Mucosa of gallbladder (tissue), 1 donor: ENCODE measurements at regions not wholly inside any gene's neighbourhood (a gene's known extent, or its start where the extent isn't known, plus 50 kb on each side); places are given as distances from the start of the nearest gene placed in this dataset.

Experiments
- DNase-seq: peaks from one replicate; pipeline ENCODE4 v3.0.0-alpha.2; 2020; ENCODE audit warnings: low spot score
- donor health status: DM: no; HTN: no; CAD: no.

DNA sequence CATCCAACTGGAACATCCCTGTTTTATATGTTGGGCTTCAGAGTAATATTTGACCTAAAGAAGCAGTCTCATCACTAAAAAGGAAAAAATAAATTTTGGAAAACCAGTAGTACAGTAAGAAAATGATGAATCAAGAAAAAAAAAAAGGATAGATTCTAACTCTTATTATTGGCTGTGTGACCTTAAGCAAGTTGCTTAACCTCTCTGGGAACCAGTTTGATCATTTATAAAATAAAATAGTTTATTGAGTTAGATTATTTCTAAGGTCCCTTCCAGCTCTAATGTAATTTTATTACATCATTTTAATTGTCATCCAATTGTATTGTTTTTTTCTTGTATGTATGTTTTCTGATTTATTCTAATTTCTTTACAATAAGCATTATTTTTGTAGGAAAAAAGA lies 127.0 kb downstream of the PRELID2 start:
- no peak for DNase-seq

DNA sequence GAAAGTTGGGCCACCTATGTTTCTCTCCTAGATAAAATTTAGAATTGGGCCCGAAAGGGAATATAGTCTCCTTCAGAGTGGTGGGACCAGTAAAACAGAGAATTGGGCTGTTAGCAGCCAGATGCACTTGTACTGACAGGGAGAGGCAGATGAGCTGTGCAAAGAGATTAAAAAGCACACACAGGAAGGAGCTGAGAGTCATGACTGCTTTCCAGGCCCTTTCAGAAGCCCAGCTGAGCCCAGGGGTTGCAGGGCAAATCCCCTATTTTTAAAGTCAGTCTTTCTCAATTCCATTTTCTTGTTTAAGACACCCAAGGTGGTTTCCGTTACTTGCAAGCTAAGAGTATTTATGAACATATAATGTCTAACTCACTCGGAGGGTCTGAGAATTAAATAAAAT lies 130.4 kb downstream of the PRELID2 start:
- DNase-seq: no peak

DNA sequence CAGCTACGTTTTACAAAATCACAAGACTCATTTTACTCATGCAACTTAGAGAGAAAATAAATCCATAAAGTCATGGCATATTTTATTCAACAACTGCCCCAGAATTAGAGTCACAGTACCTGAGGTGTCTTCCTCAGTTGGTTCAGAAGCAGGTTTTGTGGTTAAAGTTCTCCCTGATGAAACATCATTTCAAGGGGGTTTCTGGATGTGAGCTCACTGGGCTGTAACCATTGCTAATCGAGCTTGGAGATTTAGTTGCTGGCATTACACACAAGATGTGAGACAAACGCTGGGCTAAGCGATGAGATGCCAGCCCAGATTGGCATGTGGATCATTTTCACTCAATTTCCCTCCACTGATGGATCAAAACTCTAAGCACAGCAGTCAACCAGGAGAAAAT lies 131.3 kb downstream of the PRELID2 start:
- DNase-seq: no peak

DNA sequence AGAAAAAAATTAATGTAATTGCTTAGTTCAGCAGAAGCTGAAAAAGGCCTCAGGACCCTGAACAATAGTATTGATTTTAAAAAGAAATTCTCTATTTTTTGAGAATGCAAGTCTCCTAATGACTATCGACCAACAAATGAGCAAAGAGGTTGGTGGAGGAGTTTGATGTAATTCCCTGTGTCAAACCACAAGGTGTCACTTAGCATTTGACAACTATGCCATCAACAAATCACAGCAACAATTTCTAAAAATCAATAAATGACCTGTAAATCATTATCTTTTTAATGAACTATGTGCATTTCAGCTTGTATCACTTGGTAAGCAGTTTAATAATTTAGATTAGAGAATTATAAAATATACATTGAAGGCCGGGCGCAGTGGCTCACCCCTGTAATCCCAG lies 133.7 kb downstream of the PRELID2 start:
- DNase-seq: no peak

DNA sequence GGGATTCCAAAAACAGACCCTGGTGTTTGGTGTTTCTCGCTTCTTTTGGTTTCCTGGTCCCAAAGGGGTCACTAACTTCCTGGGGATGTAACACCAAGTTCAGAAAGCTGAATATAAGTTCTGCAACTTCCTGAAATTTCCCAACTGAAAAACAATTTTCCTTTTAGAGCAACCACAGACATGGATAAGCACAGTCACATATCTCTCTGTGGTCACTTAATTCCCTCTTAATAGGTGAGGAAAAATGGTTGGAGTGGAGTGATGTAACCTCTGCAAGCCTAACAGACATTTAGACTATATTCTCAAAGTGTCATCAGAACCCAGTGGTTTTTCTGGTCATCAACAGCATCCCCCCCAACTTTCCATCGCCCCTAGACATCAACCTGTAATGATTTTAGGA lies 135.3 kb downstream of the PRELID2 start:
- no peak for DNase-seq

DNA sequence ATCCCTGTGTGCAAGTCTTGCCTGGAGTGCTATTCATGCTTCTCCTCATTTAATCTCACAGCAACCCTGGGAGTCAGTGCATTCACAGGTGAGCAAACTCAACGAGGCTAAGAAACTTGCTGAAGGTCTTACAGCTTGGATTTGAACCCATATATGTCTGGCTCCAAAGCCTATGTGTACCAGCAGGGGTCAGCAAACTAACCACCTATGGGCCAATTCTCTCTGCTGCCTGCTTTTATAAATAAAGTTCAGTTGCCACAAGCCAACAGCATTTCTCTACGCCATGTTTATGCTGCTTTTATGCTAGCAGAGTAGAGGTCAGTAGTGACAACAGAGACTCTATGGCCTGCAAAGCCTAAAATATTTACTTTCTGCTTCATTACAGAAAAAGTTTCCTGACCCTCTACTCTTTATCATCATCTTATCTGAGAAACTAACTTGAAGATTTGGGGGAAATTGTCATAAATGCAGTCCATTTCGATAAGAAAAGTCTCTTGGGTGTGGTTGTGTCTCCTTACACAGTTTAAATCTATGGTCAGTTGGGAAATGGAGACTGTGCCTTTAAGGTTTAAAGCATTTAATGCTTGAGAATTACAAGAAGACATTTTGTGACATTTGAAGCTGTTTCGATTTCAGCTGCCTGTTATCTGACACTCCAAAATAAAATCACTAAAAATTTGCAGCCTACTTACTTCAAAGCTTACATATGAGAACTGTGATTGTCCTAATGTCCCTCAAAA lies 137.7 kb downstream of the PRELID2 start:
- DNase-seq: no peak

DNA sequence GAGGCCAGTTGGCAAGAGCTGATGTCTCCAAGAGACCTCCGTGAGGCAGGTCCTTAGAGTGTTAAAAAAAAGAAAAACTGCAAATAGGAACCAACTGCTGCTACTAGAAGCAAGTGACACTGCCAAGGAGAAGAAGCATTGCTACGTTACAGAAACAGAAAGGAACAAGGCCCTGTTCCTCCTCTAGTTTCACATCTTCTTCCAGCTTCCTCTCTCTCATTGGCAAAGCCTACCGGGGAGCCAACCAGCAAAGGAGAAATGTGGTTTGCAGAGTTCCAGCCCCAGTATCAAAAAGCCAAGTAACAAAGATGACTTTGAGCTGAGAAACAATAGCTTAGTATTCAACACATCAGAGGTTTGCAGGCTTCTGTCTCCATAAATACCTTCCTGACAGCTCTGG lies 145.9 kb downstream of the PRELID2 start:
- no peak for DNase-seq

DNA sequence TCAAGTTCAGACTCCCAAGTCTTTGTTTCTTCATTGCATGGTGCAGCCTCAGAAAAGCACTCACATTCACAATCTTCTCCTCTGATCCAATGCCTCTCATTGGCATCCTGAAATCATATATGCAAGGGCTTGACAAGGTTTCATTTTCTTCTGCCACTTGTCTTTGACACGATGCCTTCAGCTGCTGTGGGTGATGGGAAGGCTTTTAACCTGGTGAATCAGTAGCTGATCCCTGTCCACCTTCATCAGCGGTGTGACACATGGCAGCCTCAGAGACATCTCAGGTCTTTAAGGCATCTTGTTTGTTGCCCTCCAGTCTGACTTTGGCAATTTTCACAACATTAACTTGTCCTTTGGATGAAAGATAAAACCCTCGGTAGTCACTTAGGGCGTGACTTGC lies 147.2 kb downstream of the PRELID2 start:
- DNase-seq: no peak

DNA sequence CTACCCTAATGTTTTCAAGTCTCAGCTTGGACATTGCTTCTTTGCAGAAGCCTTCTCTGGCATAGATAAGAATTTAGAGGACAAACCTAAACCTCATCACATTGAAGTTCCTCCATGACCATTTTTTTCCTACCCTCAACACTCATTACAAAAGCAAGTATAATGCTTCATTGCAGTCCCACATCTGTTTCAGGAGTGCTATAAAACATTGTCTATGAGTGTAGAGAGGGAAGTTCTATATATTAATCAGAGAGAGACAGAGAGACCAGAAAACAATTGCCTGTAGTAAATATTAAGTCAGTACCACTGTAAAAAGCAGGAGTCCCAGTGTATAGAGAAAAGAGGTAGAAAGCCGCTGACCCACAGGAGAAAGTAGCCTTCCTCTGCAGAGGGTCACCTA lies 149.7 kb downstream of the PRELID2 start:
- DNase-seq: no peak

DNA sequence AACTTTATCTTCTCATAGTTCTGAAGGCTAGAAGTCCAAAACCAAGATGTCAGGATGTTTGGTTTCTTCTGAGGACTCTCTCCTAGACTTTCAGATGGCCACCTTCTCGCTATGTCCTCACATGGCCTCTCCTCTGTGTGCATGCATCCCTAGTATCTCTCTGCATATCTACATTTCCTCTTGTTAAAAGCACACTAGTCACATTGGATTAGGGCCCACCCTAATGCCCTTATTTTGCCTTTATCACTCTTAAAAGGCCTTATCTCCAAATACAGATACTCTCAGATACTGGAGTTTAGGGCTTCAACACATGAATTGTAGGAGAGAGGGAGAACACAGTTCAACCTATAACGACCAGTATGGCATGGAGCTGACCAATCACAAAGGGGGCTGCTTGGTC lies 151.7 kb downstream of the PRELID2 start:
- DNase-seq: no peak

DNA sequence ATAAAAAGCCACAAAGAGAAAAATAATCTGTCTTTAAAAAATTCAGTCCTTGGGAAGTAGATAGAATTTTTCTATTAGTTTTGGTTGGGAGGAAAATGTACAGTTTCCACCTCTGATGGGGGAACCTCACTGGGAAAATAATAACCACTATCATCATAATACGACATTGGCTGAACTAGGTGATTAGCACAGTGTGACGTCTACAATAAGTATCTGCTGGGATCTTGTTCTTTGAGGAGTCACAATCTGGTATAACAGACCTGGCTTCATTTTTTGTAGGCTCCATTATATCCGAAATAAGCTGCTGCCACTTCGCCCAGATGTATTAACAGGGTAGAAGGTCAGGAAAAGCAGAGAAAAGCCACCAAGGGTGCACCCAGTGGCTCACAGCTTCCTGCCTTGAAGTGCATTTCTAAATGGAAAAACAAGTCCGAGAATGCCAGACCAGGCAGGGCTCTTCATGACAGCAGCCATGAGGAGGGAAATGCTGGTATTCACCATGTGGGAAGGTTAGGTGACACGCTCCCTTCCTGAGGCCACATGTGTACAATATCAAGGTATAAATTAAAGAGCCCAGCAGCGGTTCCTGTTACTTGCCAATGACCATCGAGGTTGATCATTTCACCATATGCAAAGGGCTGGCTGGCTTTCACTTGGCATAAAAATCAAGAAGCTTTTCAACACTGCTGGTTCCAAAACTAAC lies 152.8 kb downstream of the PRELID2 start:
- no peak for DNase-seq

DNA sequence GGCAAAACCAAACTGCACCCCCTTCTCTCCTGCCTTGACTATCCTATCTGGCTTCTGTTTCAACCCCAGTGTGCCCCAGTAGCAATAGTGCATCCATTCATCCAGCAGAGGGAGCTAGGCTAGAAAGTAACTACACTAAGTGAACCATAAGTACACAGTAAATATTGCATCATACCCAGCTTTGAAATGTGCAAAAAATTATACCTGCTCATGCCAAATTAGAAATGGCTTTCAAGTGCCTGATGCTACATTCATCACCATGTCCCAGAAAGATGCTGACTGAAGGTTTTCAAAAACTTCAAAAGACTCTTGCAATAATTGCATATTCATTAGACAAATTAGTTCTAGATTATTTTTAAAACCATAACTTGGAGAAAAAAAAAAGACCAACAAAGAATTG lies 153.5 kb downstream of the PRELID2 start:
- DNase-seq: peak; percentile 44

DNA sequence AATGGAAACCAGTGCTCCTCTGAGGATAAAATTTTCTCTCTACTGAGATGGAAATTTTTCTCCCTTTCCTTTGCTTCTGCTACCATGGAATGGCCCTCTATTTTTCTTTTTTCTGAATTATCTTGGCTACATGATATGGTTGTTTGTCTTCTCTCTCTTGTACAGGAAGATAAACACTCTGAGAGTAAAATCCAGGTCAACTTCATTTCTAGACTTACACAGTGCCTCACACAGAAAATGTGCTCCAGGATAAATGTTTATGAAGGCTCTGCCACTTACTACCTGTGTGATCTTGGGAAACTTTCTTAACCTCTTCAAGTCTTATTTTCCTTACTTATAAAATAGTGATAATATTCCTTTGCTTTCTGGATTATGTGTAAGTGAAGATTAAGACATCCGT lies 153.9 kb downstream of the PRELID2 start:
- no peak for DNase-seq

DNA sequence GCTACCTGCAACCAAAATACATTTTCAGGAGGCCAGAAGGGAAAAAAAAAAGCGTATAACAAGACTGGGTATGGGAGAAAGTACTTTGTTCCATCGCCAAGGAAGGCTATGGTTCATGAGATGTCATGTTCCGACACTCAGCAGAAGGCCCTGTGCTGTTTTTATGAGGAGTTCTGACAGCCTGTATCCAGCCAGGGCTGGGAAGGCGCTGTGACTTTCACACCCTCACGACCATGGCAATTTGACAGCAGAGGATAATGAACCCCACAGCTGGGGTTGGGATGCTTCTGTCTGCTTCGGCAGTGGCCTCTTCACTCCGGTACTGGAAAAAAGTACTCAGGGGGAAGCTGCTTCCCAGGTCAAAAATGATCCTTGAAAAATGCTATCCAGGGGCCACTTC lies 154.4 kb downstream of the PRELID2 start:
- DNase-seq: peak; percentile 25

DNA sequence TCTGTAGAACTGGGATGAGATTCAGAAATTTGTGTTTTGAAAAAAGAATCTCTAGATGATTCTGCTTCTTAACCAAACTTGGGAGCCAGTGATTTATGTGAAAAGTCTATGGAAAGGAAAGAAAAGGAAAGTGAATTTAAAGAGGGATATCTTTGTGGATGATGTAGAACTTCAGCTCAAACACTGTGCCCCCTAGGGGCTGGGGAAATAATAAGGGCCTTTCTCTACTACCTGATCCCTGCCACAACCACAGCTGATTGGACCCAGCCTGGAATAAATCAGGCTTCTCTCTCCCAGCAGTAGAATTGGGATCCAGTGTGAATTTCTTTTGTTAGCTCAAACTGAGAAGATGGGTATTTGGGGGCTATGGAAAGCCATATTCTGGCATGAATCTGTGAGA lies 155.0 kb downstream of the PRELID2 start:
- no peak for DNase-seq

DNA sequence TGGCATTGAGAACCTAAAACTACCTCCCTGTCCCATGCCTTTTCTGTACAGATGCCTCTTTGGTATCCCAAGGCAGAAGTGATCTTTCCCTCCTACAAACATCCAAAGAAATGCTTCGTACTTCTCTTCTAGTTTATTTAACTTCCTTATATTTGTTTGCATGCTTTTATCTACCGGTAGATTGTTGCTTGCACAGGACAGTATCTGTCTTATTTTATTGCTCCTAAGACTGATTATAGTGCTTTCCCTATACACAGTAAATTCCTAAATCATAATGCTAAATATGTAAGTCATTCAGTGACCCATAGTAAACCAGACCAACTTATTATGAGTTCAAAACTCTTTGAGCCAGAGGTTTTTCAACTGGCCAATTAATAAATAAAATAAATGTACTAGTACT lies 156.9 kb downstream of the PRELID2 start:
- no peak for DNase-seq

DNA sequence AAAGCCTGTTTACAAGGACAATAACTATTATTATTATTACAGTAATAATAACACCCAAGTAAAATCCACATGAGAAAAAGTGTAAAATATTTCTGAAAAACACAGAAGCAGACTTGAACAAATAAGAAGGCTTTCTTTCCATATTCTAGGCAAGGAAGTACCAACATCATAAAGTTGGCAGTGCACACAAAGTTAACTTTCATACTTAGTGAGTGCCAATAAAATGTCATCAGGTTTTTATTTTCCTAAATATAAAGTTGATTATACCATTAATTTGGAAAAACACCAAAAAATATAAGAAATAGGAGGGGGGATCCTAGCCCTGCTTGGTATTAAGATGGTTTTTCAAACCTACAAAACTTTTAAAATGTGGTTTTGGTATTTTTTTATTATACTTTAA lies 161.4 kb downstream of the PRELID2 start:
- no peak for DNase-seq

DNA sequence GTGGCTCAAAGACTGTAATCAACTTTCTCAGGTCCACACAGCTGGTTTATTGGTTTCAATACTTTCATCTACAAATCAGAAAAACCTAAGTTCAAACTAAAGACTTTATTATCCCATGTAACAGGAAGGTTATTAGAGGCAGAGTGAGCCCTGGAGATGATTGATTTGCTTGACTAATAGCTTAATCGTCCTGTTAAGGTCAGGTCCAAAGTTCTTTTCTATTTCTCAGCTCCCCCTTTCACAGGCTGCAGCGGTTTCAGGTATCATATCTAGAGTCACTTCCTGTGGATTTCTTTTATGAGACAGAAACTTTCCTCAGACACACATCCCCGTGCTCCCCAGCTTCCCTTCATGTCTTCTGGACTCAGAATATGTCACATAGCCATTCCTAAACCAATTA lies 166.4 kb downstream of the PRELID2 start:
- DNase-seq: peak; percentile 52

DNA sequence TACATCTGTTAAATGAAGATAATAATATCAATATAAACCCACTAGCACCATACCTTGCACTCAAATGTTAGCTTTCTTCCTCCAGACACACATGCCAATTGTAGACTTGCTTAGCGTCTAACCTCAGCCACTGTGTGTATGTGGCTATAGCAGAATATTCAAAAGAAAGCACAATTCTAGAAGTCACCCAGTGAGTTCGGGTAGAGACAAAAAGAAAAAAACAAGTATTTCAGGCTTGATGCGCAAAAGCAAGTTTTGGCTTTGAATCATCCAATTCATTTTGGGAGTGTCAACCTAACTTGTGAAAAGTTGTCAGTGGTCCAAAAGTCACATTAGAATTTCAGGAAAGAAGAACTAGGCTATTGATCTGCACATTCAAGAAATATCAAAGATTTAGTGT lies 167.4 kb downstream of the PRELID2 start:
- DNase-seq: no peak

DNA sequence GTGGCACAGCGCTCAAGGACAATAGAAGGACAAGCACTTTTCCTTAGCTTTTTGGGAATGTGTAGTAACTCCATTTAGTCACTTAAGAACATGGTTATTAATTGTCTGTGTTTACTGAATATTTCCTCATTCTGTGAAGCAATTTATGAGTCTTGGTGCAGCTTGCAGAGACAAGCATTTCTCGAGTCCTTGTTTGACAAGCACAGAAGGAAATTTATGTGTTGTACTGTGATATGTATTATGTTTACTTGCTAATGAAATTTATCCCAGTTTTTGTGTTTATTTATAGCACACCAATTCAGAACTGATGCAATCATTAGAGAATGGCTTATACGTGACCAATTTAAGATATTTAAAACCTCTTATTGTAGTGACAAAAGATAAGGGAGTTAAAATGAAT lies 168.6 kb downstream of the PRELID2 start:
- DNase-seq: no peak

DNA sequence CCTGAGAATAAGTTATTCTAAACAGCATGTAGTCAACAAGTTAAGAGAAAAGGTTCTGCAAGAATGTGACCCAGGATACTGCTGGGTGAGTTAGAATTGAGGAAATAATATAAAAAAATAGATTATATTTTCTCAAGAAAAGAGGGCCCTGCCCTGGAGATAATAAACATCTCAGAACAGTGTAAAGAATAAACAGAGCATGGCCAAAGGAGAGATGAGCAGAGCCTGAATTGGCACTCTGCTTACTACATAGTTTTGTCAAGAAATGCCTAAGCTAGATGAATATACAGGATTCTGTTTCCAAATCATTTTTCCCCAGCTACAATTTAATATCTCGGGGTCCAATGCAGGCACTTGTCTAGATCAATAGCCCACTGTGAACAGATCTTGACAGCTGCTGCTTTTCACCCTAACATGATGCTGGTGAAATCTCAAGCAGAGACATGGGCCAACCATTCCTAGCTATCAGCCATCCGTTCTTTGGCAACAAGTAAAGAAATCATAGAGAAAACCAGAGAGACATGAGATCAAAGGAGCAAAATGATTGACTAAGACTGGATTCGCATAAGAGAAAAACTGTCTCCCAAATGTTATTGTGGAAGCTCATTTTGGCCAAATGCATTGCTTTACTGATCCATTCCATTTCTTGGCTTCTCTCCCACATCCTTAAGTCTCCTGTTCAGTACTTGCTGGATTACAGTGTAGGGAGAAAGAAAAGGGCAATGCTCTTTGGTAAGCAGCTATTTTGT lies 173.2 kb downstream of the PRELID2 start:
- no peak for DNase-seq

DNA sequence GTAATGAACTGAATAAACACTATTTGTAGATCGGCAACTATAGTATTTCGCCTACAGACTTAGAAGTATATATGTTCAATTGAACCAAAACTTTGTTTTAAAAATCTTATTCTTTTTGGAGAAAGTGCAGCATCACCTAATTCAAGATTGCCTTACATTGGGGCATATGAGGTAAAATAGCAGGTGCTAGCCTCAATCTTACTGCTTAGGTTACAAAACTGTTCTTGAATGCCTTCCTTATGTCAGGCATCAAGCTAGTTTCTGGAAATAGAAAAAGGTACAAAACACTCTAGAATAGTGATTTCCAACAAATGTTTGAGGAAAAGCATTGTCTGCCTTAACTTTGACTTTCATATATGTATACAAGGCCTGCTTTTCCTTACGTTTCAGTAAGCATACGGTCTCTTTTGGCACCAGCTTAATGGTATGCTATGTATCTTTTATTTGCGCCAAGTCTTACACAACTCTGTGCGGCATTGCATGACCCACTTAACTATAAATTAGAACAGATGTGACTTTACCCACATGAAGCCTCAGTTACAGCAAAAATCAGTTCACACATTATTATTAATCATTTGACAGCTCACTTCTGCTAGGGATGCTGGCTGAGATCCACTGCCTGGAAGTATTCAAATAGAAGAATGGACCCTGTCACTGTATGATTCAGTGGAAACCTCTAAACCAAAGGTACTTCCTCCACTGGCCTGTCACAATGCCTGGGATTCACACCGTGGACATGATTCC lies 174.1 kb downstream of the PRELID2 start:
- DNase-seq: peak; percentile 56
